DOHH2 (cell line): ENCODE measurements at regions not wholly inside any gene's neighbourhood (a gene's known extent, or its start where the extent isn't known, plus 50 kb on each side); places are given as distances from the start of the nearest gene placed in this dataset.

Experiments
- EZH2phosphoT487 ChIP-seq: fragments of 200-600 bp; sonication (generic); IDR thresholded peaks from 2 replicates; pipeline ENCODE4 v1.6.1; 2017; ENCODE audit warnings: borderline replicate concordance, mild to moderate bottlenecking, antibody characterized with exemption, low read length, moderate library complexity, mixed read lengths
- TF ChIP-seq, protein P1 (sequence below): fragments of 200-600 bp; sonication (generic); IDR thresholded peaks from one replicate; pipeline ENCODE4 v1.5.1; 2014; ENCODE audit warnings: antibody characterized with exemption, mild to moderate bottlenecking, low read depth, low read length; ENCODE audit not compliant: poor library complexity, severe bottlenecking

DNA sequence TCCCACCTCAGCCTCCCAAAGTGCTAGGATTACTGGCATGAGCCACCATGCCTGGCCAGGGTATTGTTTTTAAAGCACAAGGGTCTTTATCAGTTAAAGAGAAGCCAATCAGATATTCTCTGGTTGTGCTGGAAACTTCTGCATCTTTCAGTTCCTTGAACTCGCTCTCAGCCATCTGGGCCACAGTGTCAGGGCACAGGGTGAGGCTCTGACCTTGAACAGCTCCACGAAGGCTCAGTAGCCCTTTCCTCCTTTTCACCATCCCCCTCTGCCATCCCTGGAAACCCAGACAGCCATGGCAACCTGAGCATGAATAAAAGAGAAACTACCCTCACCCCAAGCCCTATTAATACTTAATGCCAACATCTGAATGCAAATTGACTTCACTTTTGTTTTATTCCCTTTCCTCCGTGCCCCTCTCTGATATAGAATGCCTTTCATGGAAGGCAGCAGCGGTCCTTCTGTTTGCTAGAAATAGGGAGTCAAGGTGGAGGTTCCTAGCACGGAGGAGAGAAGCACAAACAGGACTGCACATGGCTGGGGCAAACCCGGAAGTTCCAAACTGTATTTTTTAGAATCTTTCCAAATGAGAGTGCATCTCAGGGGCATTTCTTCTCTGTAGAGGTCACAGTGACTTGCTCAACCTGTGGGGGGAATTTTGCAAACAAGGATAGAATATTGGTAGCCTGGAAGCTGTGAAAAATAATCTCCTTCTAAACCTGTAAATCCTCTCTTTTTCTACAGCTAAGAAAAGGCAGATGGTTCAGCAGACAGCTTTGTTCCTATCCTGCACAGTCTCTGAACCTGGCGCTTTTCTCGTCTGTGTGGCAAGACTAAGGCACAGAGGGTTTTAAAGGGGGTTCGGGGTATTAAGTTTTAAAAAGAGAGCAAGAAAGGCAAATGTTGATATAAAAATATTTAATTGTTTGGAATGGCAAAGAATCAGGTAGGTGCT, 176.4 kb upstream of the RREB1 start:
- TF ChIP-seq, protein P1, sequence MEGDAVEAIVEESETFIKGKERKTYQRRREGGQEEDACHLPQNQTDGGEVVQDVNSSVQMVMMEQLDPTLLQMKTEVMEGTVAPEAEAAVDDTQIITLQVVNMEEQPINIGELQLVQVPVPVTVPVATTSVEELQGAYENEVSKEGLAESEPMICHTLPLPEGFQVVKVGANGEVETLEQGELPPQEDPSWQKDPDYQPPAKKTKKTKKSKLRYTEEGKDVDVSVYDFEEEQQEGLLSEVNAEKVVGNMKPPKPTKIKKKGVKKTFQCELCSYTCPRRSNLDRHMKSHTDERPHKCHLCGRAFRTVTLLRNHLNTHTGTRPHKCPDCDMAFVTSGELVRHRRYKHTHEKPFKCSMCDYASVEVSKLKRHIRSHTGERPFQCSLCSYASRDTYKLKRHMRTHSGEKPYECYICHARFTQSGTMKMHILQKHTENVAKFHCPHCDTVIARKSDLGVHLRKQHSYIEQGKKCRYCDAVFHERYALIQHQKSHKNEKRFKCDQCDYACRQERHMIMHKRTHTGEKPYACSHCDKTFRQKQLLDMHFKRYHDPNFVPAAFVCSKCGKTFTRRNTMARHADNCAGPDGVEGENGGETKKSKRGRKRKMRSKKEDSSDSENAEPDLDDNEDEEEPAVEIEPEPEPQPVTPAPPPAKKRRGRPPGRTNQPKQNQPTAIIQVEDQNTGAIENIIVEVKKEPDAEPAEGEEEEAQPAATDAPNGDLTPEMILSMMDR: no peak
- no peak for TF ChIP-seq EZH2phosphoT487
